Neural progenitor cell (in vitro differentiated cells): ENCODE measurements at regions not wholly inside any gene's neighbourhood (a gene's known extent, or its start where the extent isn't known, plus 50 kb on each side); places are given as distances from the start of the nearest gene placed in this dataset.

ENCODE experiments used
- DNase-seq: peaks from one replicate; pipeline ENCODE4 v3.0.0-alpha.2; 2016; ENCODE audit warnings: low spot score
- H2AFZ ChIP-seq: fragments of 200-600 bp; sonication (generic); replicated peaks from 2 replicates; pipeline ENCODE4 v1.6.1; 2016; ENCODE audit warnings: antibody characterized with exemption
- H3F3A ChIP-seq: fragments of 200-600 bp; sonication (generic); 2 replicates; pipeline ENCODE4 v1.6.1; 2016; ENCODE audit warnings: antibody characterized with exemption, low read depth
- H3K27ac ChIP-seq: fragments of 200-600 bp; sonication (generic); 2 replicates; pipeline ENCODE4 v1.5.1; 2016; ENCODE audit warnings: mild to moderate bottlenecking
- H3K27me3 ChIP-seq: fragments of 200-600 bp; sonication (generic); 2 replicates; pipeline ENCODE4 v1.6.1; 2016; ENCODE audit warnings: mild to moderate bottlenecking, moderate library complexity
- H3K36me3 ChIP-seq: fragments of 200-600 bp; sonication (generic); 2 replicates; pipeline ENCODE4 v1.5.1; 2016
- H3K4me1 ChIP-seq: fragments of 200-600 bp; sonication (generic); 2 replicates; pipeline ENCODE4 v1.6.1; 2016; ENCODE audit warnings: mixed run types
- H3K4me2 ChIP-seq: fragments of 200-600 bp; sonication (generic); 2 replicates; pipeline ENCODE4 v1.6.1; 2016
- H3K4me3 ChIP-seq: fragments of 200-600 bp; sonication (generic); 2 replicates; pipeline ENCODE4 v1.5.1; 2016
- H3K79me2 ChIP-seq: fragments of 200-600 bp; sonication (generic); 2 replicates; pipeline ENCODE4 v1.6.1; 2016; ENCODE audit warnings: low read depth
- H3K9ac ChIP-seq: fragments of 200-600 bp; sonication (generic); 2 replicates; pipeline ENCODE4 v1.6.1; 2016
- H3K9me3 ChIP-seq: fragments of 200-600 bp; sonication (generic); 2 replicates; pipeline ENCODE4 v1.5.1; 2016; ENCODE audit warnings: low read depth
- H4K20me1 ChIP-seq: fragments of 200-600 bp; sonication (generic); 2 replicates; pipeline ENCODE4 v1.6.1; 2016; ENCODE audit warnings: low read depth
- H3K27ac Mint-ChIP-seq: 3 replicates; pipeline ENCODE4 v1.8.0; 2021; ENCODE audit warnings: mixed read lengths
- H3K27me3 Mint-ChIP-seq: 2 replicates; pipeline ENCODE4 v1.8.0; 2022; ENCODE audit warnings: low read depth, mild to moderate bottlenecking, inconsistent platforms, moderate library complexity, mixed read lengths; ENCODE audit not compliant: insufficient read depth
- H3K36me3 Mint-ChIP-seq: 3 replicates; pipeline ENCODE4 v1.8.0; 2021; ENCODE audit warnings: mixed read lengths
- H3K4me1 Mint-ChIP-seq: 3 replicates; pipeline ENCODE4 v1.8.0; 2021; ENCODE audit warnings: mixed read lengths
- H3K4me3 Mint-ChIP-seq: 3 replicates; pipeline ENCODE4 v1.8.0; 2021; ENCODE audit warnings: mild to moderate bottlenecking, moderate library complexity, mixed read lengths
- H3K9me3 Mint-ChIP-seq: 3 replicates; pipeline ENCODE4 v1.8.0; 2020; ENCODE audit warnings: mixed read lengths
- CTCF ChIP-seq: fragments of 200-600 bp; sonication (generic); IDR thresholded peaks from 2 replicates; pipeline ENCODE4 v1.5.1; 2017; ENCODE audit warnings: antibody characterized with exemption, mild to moderate bottlenecking
- EZH2 ChIP-seq: fragments of 200-600 bp; sonication (generic); IDR thresholded peaks from 2 replicates; pipeline ENCODE4 v1.6.1; 2017; ENCODE audit warnings: antibody characterized with exemption, mild to moderate bottlenecking, moderate library complexity
- EZH2phosphoT487 ChIP-seq: fragments of 200-600 bp; sonication (generic); IDR thresholded peaks from 2 replicates; pipeline ENCODE4 v1.6.1; 2017; ENCODE audit warnings: antibody characterized with exemption

GRCh38 chr3:35064761-35065160 is 574.6 kb upstream of the ARPP21 start:
- DNase-seq = no peak

GRCh38 chr3:35065891-35066290 is 573.4 kb upstream of the ARPP21 start:
- no peaks in the 10 kb centered on the region for H3K9me3 ChIP-seq
- TF ChIP-seq EZH2 (no peak), EZH2phosphoT487 (no peak), CTCF (no peak)
- Mint-ChIP-seq H3K27me3 (no peaks in the 10 kb centered on the region), H3K36me3 (no peaks in the 10 kb centered on the region), H3K4me1 (no peaks in the 10 kb centered on the region), H3K27ac (no peak overlapping the region), H3K4me3 (no peak overlapping the region), H3K9me3 (no peaks in the 10 kb centered on the region)
- H4K20me1 ChIP-seq = no peaks in the 10 kb centered on the region
- no peak overlapping the region for H2AFZ ChIP-seq
- H3K36me3 ChIP-seq = no peaks in the 10 kb centered on the region
- H3K79me2 ChIP-seq = no peaks in the 10 kb centered on the region
- H3K9ac ChIP-seq = no peak overlapping the region
- H3K27ac ChIP-seq = no peak overlapping the region
- H3F3A ChIP-seq = no peaks in the 10 kb centered on the region
- no peak overlapping the region for H3K4me3 ChIP-seq
- DNase-seq = no peak
- H3K4me2 ChIP-seq = no peak overlapping the region
- peaks cover 13% of the 10 kb centered on the region for H3K4me1 ChIP-seq
- no peaks in the 10 kb centered on the region for H3K27me3 ChIP-seq

More at GRCh38 chr3:35064761-35065160, 574.6 kb upstream of the ARPP21 start:
- TF ChIP-seq EZH2 (no peak), EZH2phosphoT487 (no peak), CTCF (no peak)
- H3K4me3 ChIP-seq = no peak overlapping the region
- Mint-ChIP-seq H3K27ac (no peak overlapping the region), H3K4me3 (no peak overlapping the region), H3K36me3 (no peaks in the 10 kb centered on the region), H3K4me1 (no peaks in the 10 kb centered on the region), H3K27me3 (no peaks in the 10 kb centered on the region), H3K9me3 (no peaks in the 10 kb centered on the region)
- no peaks in the 10 kb centered on the region for H4K20me1 ChIP-seq
- peaks cover 13% of the 10 kb centered on the region for H3K4me1 ChIP-seq
- no peak overlapping the region for H3K4me2 ChIP-seq
- H3K79me2 ChIP-seq = no peaks in the 10 kb centered on the region
- no peak overlapping the region for H2AFZ ChIP-seq
- H3F3A ChIP-seq = no peaks in the 10 kb centered on the region
- H3K9ac ChIP-seq = no peak overlapping the region
- H3K9me3 ChIP-seq = no peaks in the 10 kb centered on the region
- H3K27me3 ChIP-seq = no peaks in the 10 kb centered on the region
- H3K27ac ChIP-seq = no peak overlapping the region
- no peaks in the 10 kb centered on the region for H3K36me3 ChIP-seq

GRCh38 chr3:35067750-35068149 is 571.6 kb upstream of the ARPP21 start:
- Mint-ChIP-seq H3K27me3 (no peaks in the 10 kb centered on the region), H3K4me3 (no peak overlapping the region), H3K36me3 (no peaks in the 10 kb centered on the region), H3K4me1 (no peaks in the 10 kb centered on the region), H3K9me3 (no peaks in the 10 kb centered on the region), H3K27ac (no peak overlapping the region)
- no peak overlapping the region for H3K4me3 ChIP-seq
- H3K79me2 ChIP-seq = no peaks in the 10 kb centered on the region
- H4K20me1 ChIP-seq = no peaks in the 10 kb centered on the region
- no peak overlapping the region for H3K9ac ChIP-seq
- H3K36me3 ChIP-seq = no peaks in the 10 kb centered on the region
- H3K9me3 ChIP-seq = no peaks in the 10 kb centered on the region
- no peak for DNase-seq
- H3K4me1 ChIP-seq = peaks cover 5% of the 10 kb centered on the region
- H3K27ac ChIP-seq = no peak overlapping the region
- no peaks in the 10 kb centered on the region for H3K27me3 ChIP-seq
- H3K4me2 ChIP-seq = no peak overlapping the region
- no peak overlapping the region for H2AFZ ChIP-seq
- no peak for TF ChIP-seq EZH2
- no peak for TF ChIP-seq CTCF
- no peak for TF ChIP-seq EZH2phosphoT487
- H3F3A ChIP-seq = no peaks in the 10 kb centered on the region

- Mint-ChIP-seq H3K4me3 (no peak overlapping the region), H3K4me1 (no peaks in the 10 kb centered on the region), H3K9me3 (no peaks in the 10 kb centered on the region), H3K27ac (no peak overlapping the region), H3K27me3 (no peaks in the 10 kb centered on the region), H3K36me3 (no peaks in the 10 kb centered on the region)
- Histone ChIP-seq H3K27me3 (no peaks in the 10 kb centered on the region), H3K4me1 (no peaks in the 10 kb centered on the region), H2AFZ (no peak overlapping the region), H3K36me3 (no peaks in the 10 kb centered on the region), H3F3A (no peaks in the 10 kb centered on the region), H3K9me3 (no peaks in the 10 kb centered on the region), H4K20me1 (no peaks in the 10 kb centered on the region), H3K9ac (no peak overlapping the region), H3K27ac (no peak overlapping the region), H3K4me3 (no peak overlapping the region), H3K4me2 (no peak overlapping the region), H3K79me2 (no peaks in the 10 kb centered on the region)
- DNase-seq = no peak
- TF ChIP-seq CTCF (no peak), EZH2phosphoT487 (no peak), EZH2 (no peak)
These were observed 569.2 kb upstream of the ARPP21 start for GRCh38 chr3:35070088-35070487.
